ENCODE measurements at regions not wholly inside any gene's neighbourhood (a gene's known extent, or its start where the extent isn't known, plus 50 kb on each side); places are given as distances from the start of the nearest gene placed in this dataset.
A peak's percentile ranks its signal among the peaks of the same experiment; 100 is the strongest.

DNA sequence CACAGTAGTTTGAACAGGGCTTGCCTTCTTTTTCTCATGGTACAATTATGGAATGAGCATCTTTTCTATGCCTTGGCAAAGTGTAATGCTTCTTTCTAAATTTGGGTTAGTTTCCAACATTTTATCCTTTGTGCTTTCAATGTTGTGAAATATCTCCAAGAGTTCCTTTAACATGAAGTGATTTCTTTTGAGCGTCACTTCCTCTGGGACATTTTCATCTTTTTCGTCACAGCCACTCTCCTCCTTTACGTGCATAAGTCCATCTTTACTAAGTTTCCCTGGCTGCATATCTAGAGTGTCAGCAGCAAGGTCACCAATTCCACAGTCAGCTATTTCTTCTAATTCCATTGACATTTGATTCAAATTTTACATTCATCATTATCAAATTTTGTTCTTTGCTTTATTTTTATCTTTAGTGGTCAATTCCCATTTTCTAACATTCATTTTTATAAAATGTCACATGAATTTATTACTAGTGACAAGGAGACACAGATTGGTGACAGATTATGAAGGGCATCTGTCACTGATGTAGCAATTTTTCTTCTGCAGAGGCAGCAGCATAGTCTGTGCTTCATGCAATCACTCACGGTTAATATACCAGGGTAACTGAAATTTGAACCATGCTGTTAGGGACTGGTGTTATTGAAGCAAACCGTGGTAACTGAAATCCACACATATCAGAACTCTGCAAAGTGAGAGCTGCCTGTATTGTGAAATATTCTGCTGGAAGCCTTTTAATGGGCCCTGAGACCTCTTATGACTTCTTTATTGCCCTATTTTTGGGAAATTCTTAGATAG, 126.5 kb upstream of the THBS1 start:
- H3K4me1 Mint-ChIP-seq (ENCODE audit: unreplicated experiment) = peaks cover 27% of the 10 kb centered on the region
- H3K4me3 Mint-ChIP-seq (ENCODE audit: unreplicated experiment) = no peak overlapping the region
- DNase-seq (ENCODE audit: extremely low spot score, unreplicated experiment) = no peak

DNA sequence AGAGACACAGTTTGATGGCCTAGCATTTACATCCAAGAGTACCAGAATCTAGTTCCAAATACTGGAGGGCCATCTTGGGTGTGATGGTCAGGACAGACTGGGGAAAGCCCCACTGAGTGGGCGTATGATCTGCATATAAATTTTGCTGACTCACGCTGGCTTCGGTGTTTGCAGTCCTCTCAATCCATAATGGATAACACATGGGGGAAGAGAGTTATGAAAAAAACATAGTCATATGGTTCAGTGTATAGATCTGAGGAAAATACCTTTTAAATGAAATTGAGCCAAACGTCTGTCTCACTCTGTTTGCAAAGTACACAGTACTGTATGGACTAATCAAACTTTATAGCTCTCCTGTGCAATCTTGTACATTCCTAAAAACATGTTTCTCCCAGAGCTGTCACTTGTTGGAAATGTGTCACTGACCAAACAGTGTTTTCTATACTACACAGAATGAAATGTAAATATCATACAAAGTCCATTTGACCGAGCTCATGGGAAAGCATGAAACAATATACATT, 125.3 kb upstream of the THBS1 start:
- Mint-ChIP-seq H3K27me3 (ENCODE audit: unreplicated experiment) (no peaks in the 10 kb centered on the region), H3K9me3 (ENCODE audit: unreplicated experiment) (no peaks in the 10 kb centered on the region), H3K27ac (ENCODE audit: unreplicated experiment) (peak overlapping the region; percentile 71), H3K4me3 (ENCODE audit: unreplicated experiment) (no peak overlapping the region), H3K4me1 (ENCODE audit: unreplicated experiment) (peaks cover 27% of the 10 kb centered on the region), H3K36me3 (ENCODE audit: unreplicated experiment) (no peaks in the 10 kb centered on the region)
- no peak for TF ChIP-seq CTCF (IDR thresholded peaks at IDR 0.05)
- DNase-seq (ENCODE audit: extremely low spot score, unreplicated experiment) = no peak

More for the DNA sequence above, 126.5 kb upstream of the THBS1 start:
- Mint-ChIP-seq H3K9me3 (ENCODE audit: unreplicated experiment) (no peaks in the 10 kb centered on the region), H3K36me3 (ENCODE audit: unreplicated experiment) (no peaks in the 10 kb centered on the region), H3K27me3 (ENCODE audit: unreplicated experiment) (no peaks in the 10 kb centered on the region), H3K27ac (ENCODE audit: unreplicated experiment) (peak overlapping the region; percentile 71)
- TF ChIP-seq CTCF (IDR thresholded peaks at IDR 0.05) = no peak

GRCh38 chr15:39456159-39456558, 124.7 kb upstream of the THBS1 start:
- H3K4me1 Mint-ChIP-seq (ENCODE audit: unreplicated experiment) = peaks cover 27% of the 10 kb centered on the region
- H3K27me3 Mint-ChIP-seq (ENCODE audit: unreplicated experiment) = no peaks in the 10 kb centered on the region
- DNase-seq (ENCODE audit: extremely low spot score, unreplicated experiment) = no peak
- no peak overlapping the region for H3K4me3 Mint-ChIP-seq (ENCODE audit: unreplicated experiment)
- H3K36me3 Mint-ChIP-seq (ENCODE audit: unreplicated experiment) = no peaks in the 10 kb centered on the region
- H3K9me3 Mint-ChIP-seq (ENCODE audit: unreplicated experiment) = no peaks in the 10 kb centered on the region
- TF ChIP-seq CTCF (IDR thresholded peaks at IDR 0.05) = no peak
- H3K27ac Mint-ChIP-seq (ENCODE audit: unreplicated experiment) = peak overlapping the region; percentile 71

GRCh38 chr15:39456582-39457330, 124.1 kb upstream of the THBS1 start:
- DNase-seq (ENCODE audit: extremely low spot score, unreplicated experiment) = no peak
- Mint-ChIP-seq H3K27me3 (ENCODE audit: unreplicated experiment) (no peaks in the 10 kb centered on the region), H3K4me1 (ENCODE audit: unreplicated experiment) (peaks cover 29% of the 10 kb centered on the region), H3K4me3 (ENCODE audit: unreplicated experiment) (no peak overlapping the region), H3K36me3 (ENCODE audit: unreplicated experiment) (no peaks in the 10 kb centered on the region), H3K9me3 (ENCODE audit: unreplicated experiment) (no peaks in the 10 kb centered on the region), H3K27ac (ENCODE audit: unreplicated experiment) (no peak overlapping the region)
- TF ChIP-seq CTCF (IDR thresholded peaks at IDR 0.05) = no peak

DNA sequence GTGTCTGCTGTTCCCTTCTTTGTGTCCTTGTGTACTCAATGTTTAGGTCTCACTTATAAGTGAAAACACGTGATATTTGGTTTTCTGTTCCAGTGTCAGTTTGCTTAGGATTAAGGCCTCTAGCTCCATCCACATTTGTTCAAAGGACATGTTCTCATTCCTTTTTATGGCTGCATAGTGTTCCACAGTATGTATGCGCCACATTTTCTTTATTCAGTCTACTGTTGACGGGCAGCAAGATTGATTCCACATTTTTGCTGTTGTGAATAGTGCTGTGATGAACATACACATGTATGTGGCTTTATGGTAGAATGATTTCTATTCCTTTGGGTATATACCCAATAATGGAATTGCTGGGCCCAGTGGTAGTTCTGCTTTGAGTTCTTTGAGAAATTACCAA, 122.7 kb upstream of the THBS1 start:
- no peak for TF ChIP-seq CTCF (IDR thresholded peaks at IDR 0.05)
- no peaks in the 10 kb centered on the region for H3K36me3 Mint-ChIP-seq (ENCODE audit: unreplicated experiment)
- peaks cover 34% of the 10 kb centered on the region for H3K4me1 Mint-ChIP-seq (ENCODE audit: unreplicated experiment)
- H3K27ac Mint-ChIP-seq (ENCODE audit: unreplicated experiment) = no peak overlapping the region
- no peaks in the 10 kb centered on the region for H3K27me3 Mint-ChIP-seq (ENCODE audit: unreplicated experiment)
- no peaks in the 10 kb centered on the region for H3K9me3 Mint-ChIP-seq (ENCODE audit: unreplicated experiment)
- no peak for DNase-seq (ENCODE audit: extremely low spot score, unreplicated experiment)
- H3K4me3 Mint-ChIP-seq (ENCODE audit: unreplicated experiment) = no peak overlapping the region

All from osteocyte (in vitro differentiated cells).